ENCODE measurements at regions not wholly inside any gene's neighbourhood (a gene's known extent, or its start where the extent isn't known, plus 50 kb on each side); places are given as distances from the start of the nearest gene placed in this dataset.

DNA sequence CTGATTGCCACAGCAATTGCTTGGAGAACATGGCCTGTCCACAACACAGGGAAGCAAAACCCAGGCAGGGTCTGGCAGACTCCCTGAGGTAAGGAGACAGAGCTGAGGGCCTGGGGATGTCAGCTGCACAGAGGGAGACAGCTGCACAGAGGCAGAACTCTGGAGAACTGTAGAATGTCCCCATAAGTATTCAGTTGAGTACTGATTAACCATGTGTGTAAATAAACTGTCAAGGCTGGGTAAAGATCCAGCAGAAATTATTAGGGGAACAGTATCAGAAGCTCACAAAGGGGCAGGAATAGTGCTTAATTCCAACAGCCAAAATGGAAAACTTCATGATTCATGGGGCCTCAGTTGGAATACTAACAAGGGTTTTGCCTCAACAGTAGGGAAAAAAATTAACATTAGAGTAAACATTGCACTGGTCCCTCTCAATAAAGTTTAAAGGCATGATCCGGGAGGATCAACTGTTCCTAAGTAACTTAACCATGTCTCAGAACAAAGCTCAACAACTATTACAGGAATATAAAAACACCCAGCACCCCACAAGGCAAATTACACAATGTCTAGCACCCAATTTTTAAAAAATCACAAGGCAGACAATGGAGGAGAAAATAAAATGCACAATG, 201.3 kb upstream of the RASSF8 start:
- no peak for DNase-seq

DNA sequence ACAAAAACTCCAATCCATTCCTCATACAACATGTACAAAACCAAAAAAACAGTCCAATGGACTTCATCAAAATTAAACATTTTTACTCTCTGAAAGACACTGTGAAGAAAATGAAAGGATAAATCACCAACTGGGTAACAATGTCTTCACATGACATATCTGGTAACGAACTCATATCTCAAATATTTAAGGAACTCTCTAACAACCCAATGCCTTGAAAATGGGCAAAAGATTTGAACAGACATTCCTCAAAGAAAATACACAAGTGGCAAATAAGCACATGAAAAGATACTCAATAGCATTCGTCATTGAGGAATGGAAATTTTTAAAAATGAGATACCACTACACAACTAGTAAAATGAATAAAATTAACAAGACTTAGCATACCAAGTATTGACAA, 198.7 kb upstream of the RASSF8 start:
- DNase-seq = no peak

DNA sequence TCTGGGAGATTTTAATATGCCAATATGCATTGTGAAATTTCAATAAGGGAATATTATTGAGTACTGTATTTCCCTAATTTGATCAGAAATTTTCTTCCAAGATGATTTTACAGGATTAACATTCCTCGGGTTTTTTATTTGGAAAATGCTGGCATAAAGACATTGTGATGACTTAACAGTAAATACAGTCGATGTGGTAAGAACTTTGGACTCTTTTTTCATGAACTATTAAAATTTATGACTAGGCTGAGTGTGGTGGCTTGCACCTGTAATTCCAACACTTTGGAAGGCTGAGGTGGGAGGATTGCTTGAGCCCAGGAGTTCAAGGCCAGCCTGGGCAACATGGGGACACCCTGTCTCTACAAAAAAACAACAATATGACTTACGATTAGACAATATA, 197.1 kb upstream of the RASSF8 start:
- no peak for DNase-seq

GRCh38 chr12:25764409-25764808, 194.1 kb upstream of the RASSF8 start:
- no peak for DNase-seq

DNA sequence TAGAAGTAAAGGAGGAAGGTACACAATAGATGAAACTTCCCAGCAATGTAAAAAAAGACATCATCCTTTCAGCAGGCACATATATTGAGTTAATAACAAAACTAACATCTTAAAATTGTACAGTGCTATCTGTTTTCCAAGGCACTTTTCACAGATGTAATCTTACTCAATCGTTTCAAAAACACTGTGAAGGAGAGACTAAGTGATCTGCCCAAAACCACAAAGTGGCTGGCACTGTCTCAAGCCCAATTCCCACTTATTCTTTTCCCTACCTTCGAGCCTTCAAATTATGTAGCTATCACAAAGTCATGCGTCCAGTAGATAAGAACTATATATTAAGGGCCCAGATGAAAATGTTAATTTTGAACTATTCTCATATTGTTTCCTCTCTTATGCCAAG, 193.6 kb upstream of the RASSF8 start:
- DNase-seq = no peak

DNA sequence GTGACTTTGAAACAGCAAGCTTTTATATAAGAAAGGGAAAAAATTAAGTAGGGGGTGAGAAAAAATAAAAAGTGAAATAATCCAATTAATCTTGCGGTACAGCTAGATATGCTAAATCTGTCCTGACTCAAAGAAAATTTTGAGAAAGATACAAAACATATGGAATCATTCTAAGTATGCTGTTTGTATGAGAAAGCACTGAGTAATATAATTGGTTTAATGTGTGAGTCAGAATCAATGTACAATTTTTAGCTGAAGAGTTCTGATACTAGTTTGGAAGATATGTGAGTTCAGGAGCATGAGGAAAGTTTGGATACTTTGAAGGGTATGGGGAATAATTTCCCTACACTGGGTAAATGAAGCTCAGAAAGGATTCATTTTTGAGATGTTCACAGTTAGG, 190.9 kb upstream of the RASSF8 start:
- no peak for DNase-seq

DNA sequence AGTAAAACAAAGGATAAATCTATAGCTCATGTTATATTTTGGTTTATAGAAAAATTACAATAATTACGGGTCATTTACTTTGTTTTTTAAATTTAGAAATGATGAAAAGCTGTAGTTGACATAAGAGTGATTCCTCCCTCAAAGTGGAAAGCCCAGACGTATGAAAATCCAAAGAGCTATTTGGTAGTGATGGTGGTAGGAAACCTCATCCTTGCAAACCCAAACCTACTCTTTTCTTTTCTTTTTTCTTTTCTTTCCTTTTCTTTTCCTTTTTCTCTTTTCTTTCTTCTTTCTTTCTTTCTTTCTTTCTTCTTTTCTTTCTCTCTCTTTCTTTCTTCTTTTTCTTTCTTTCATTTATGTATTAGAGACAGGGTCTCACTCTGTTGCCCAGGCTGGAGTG, 190.3 kb upstream of the RASSF8 start:
- DNase-seq = no peak

DNA sequence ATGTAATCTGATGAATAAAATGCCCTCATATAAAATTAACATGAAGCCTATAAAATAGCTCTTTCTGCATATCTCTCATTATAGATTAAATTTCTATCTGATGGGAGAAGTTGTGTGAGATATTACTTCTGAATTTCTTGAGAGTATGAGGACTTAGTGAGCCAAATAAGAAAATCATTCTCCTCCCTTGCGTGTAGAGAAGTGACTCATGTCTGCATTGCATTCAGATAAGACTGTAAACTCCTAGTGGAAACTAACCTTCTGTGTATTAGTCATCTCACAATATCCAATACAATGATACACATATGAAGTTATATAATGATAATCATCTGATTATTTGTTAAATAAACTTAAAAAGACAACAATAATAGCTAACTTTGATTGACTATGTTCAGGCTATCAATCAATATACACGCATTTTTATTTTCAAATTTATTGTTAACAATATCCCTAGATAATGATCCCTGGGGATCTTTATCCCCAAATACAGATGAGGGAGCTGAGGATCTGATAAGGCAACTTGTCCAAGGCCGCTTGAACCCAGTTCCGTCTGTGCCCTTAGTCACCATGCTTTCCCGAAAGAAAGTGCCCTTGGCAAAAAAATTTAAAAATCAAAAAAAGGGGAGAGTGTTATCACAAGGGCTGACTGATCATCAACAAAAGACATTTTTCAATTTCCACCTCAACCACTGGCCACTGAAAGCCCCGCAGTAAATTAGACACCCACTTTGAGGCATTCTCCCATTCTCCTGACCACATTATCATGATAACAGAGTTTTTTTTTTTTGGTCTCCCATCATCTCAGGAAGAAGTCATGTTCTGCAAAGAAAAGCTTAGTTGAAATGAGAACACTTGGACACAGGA, 189.2 kb upstream of the RASSF8 start:
- peak; percentile 4 for DNase-seq

DNA sequence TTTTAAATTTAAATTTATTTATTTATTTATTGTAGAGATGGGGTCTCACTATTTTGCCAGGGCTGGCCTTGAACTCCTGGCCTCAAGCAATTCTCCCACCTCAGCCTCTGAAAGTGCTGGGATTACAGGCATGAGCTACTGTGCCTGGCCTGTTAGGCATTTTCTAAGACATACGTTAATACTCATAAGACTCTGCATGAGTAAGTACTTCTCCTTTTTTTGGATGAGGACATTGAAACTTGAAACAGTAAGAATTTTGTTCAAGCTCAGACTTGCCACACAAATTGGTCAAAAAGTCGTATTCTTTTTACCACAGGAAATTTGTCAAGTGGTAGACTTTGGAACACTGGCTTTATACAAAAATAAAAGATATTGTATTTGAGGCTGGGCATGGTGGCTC, 187.4 kb upstream of the RASSF8 start:
- DNase-seq = no peak

GRCh38 chr12:25771476-25771875, 187.0 kb upstream of the RASSF8 start:
- DNase-seq = no peak

DNA sequence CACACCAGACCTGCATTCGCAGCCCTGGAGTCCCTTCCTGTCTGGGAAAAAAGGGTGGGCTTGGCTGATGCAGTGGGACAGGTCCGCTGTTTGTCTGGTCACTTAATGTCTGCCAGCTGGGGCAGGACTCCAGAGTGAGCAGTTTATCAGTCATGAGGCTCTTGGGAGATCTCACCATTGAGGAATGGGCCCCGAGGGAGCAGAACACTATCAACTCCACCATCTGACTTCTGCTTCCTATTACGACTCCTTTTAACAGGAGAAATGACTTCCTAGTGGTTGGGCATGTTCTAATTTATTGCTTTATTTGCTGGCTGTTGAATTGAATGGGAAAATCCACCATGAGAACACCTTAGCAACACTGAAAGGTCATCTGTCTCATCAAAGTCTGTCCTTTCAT, 182.5 kb upstream of the RASSF8 start:
- no peak for DNase-seq

DNA sequence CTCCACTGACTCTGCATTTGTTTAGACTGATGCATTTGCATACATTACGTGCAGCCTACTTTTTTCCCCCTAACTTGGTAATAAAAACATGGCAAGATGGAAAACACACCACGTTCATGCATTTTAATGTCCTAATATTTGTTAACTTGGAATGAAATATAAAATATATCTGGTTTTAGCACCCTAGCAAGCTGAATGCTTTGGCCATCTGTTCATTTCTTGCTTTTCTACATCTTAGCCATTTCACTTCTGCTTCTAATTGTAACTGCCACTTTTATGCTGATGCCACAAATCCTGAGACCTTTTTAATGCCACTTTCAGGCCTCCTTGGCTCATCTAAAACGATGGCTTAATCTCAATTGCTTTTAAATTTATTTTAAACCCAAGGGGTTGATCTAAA, 177.7 kb upstream of the RASSF8 start:
- DNase-seq = no peak

GRCh38 chr12:25781232-25781631, 177.2 kb upstream of the RASSF8 start:
- DNase-seq = no peak

DNA sequence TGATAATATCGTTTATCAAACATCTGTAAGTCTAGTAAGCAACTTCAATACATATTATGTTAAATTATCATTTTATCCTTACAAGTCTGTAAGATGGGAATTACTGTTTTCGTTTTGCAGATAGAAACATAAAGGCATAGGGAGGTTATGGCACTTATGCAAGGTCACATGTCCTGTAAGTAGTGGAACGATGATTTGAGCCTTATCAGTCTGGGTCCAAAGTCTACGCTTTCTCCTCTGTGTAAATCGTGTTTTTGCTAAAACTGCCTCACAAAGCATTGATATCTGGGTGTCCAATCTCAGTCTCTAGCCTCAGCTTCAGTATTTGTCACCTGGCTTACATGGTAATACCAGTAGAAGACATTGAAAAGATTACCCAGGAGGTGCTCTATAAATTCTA, 174.9 kb upstream of the RASSF8 start:
- no peak for DNase-seq

DNA sequence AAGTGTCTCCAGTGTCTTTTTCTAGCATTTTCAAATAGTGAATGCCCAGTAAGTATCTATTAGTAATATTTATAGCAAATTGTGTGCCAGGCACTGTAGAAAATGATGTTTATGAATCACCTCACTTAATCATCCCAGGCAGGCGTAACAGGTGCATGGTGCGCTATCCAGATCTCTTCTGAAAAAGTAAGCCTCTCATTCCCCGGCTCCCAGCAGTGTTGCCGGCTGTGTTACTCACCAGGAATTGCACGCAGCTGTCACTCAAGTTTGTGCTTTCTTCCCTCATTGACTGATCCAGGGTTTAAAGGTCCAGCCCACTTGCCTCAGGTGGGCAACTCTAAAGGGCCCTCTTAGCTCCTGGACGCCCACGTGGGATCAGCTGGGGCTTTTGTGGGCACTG, 173.8 kb upstream of the RASSF8 start:
- no peak for DNase-seq

DNA sequence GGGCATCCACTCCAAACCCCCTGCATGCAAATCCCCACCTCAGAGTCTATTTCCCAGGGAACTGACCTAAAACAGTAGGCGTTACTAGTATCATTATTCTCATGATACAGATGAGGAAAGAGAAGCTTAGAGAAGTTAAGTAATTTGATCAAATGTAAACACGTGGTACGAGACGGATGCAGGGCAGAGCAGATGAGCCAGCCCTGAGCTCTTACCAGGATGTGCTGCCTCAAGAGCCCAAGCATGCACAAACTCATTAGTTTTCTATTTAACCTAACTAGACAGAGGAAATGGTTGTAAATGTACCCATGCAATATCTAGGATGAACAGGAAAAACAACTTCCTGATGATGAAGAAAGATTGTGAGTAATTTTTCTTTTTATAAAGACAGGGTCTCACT, 173.3 kb upstream of the RASSF8 start:
- DNase-seq = no peak

DNA sequence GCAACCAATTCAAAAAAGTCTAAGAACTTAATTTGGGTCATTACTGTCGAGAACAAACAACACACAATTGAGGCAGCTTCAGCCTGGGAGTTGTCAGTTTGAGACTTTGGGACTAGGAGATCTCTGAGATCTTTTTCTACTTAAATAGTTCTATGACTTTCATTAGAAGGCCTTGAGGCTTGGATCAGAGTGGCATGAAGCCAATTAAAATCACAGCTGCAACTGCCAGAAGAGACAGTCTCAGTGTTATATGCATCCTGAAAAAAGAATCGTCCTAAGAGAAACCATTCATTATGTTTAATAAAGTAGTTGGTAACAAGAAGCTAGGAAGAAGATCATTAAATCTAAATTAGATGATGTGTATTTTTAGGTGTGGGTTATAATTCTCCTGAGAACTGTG, 170.8 kb upstream of the RASSF8 start:
- no peak for DNase-seq

GRCh38 chr12:25788707-25789442, 169.6 kb upstream of the RASSF8 start:
- no peak for DNase-seq

DNA sequence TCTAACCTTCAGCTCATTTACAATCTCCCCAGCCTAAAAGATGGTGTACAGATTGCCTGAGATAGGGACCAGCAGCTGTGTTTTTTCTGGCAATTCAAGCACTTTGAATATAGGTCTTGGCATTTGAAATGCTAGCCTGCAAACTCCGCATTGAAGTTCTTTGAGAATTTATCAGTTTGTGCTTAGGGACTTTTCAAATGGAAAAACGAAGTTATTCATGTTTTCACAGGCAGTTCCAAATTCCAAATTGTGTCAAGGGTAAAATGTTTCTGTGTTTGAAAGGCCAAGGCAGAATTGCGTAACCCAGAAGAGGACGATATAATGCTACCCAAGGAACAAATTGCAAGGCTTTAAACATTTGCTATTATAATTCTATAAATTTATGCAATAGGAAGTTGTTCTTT, 168.9 kb upstream of the RASSF8 start:
- no peak for DNase-seq

DNA sequence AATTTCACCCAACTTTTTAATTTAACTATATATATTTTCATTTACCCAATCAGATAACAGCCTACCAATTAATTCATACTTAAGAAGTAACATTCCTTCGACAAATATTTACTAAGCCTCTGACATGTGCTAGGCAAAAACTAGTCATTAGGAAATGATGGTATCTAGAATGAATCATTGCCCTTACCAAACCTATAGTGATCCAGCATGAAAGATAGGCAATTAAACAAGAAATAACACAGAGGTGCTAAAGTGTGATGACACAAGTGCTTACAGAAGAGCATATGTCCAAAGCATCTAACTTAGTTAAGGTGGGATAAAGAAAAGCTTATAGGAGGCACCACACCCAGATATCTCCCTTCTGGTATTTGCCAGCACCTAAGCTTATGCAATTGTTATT, 166.5 kb upstream of the RASSF8 start:
- DNase-seq = no peak

GRCh38 chr12:25793196-25793595, 165.3 kb upstream of the RASSF8 start:
- no peak for DNase-seq

DNA sequence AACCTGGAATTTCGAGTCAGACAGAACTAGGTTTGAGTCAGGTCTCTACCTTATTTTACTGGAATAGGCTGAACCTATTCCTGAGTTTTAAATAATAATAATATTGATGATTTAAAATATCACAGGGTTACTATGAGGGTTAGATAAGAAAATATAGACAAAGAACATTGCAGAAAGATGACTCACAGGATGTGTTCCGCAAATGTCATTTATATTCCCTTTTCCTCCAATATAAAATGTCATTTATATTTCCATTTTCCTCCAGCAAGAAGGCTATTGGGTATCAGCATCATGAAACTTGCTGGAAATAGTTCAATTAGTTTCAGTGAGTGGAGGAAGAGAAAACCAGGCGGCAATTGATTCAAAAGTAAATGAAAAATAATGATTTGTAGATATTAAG, 163.9 kb upstream of the RASSF8 start:
- no peak for DNase-seq

DNA sequence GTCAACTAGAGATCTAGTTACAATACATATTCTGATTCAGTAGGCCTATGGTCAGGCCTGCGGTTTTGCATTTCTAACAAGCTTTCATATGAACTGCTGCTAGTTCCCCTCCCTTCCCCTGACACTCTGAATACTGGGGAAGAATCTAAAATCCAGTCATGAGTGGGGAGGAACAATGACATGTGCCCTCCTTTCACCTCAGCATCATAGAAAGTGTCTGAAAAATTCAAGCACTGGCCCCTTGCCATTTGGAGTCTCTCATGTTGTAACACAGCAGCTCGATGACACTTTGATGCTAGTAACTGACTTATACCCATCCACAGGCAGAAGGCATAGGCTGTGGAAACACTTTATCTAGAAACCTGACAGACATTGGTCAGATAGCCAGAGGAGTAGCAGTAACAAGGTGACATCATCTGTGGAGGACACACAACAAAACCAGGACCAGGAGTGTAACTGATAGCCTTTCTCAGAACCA, 161.9 kb upstream of the RASSF8 start:
- no peak for DNase-seq

DNA sequence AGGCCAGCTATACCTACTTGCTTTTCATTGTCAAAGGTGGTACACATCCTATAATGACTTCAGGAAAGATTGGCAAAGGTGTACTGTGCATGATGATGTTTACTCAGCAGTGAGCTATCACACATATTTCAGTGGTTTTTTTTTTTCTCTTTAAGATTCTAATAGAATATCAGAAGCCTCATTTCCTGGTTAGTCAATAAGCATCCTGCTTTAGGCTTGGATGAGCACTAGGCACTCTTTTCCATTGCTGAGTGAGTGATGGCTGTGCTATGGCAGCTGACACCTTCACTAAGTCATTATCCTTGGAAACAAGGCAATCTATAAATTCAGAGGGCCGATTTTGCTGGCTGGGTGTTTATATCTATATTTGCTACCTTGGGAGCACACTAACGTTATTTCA, 161.1 kb upstream of the RASSF8 start:
- no peak for DNase-seq
